ENCODE measurements at regions not wholly inside any gene's neighbourhood (a gene's known extent, or its start where the extent isn't known, plus 50 kb on each side); places are given as distances from the start of the nearest gene placed in this dataset.

GRCh38 chr19:32240316-32240715 is 105.1 kb upstream of the ZNF507 start:
- Mint-ChIP-seq H3K27ac (no peak overlapping the region), H3K9me3 (no peaks in the 10 kb centered on the region), H3K27me3 (peaks cover 6% of the 10 kb centered on the region), H3K4me3 (no peak overlapping the region), H3K4me1 (no peaks in the 10 kb centered on the region), H3K36me3 (no peaks in the 10 kb centered on the region)

GRCh38 chr19:32241306-32241705 is 104.1 kb upstream of the ZNF507 start:
- no peaks in the 10 kb centered on the region for H3K4me1 Mint-ChIP-seq
- H3K27me3 Mint-ChIP-seq, result peaks cover 6% of the 10 kb centered on the region
- no peaks in the 10 kb centered on the region for H3K9me3 Mint-ChIP-seq
- H3K36me3 Mint-ChIP-seq, result no peaks in the 10 kb centered on the region
- no peak overlapping the region for H3K27ac Mint-ChIP-seq
- no peak overlapping the region for H3K4me3 Mint-ChIP-seq

- Mint-ChIP-seq H3K9me3 (no peaks in the 10 kb centered on the region), H3K27me3 (peaks cover 6% of the 10 kb centered on the region), H3K4me3 (no peak overlapping the region), H3K27ac (no peak overlapping the region), H3K4me1 (no peaks in the 10 kb centered on the region), H3K36me3 (no peaks in the 10 kb centered on the region)
Observed at GRCh38 chr19:32241932-32242710, 103.3 kb upstream of the ZNF507 start.

GRCh38 chr19:32246006-32246405 is 99.4 kb upstream of the ZNF507 start:
- H3K4me1 Mint-ChIP-seq, result no peaks in the 10 kb centered on the region
- no peak overlapping the region for H3K4me3 Mint-ChIP-seq
- no peaks in the 10 kb centered on the region for H3K9me3 Mint-ChIP-seq
- H3K27ac Mint-ChIP-seq, result no peak overlapping the region
- H3K27me3 Mint-ChIP-seq, result peaks cover 6% of the 10 kb centered on the region
- H3K36me3 Mint-ChIP-seq, result no peaks in the 10 kb centered on the region

GRCh38 chr19:32251634-32252332 is 93.6 kb upstream of the ZNF507 start:
- no peaks in the 10 kb centered on the region for H3K9me3 Mint-ChIP-seq
- no peak overlapping the region for H3K27ac Mint-ChIP-seq

GRCh38 chr19:32252333-32252669 is 93.1 kb upstream of the ZNF507 start:
- peaks cover 7% of the 10 kb centered on the region for H3K27me3 Mint-ChIP-seq
- H3K9me3 Mint-ChIP-seq, result no peaks in the 10 kb centered on the region
- H3K4me1 Mint-ChIP-seq, result no peaks in the 10 kb centered on the region
- H3K4me3 Mint-ChIP-seq, result no peak overlapping the region
- H3K27ac Mint-ChIP-seq, result no peak overlapping the region
- no peaks in the 10 kb centered on the region for H3K36me3 Mint-ChIP-seq

More at GRCh38 chr19:32251634-32252332, 93.6 kb upstream of the ZNF507 start:
- Mint-ChIP-seq H3K4me1 (no peaks in the 10 kb centered on the region), H3K27me3 (peaks cover 7% of the 10 kb centered on the region), H3K36me3 (no peaks in the 10 kb centered on the region), H3K4me3 (no peak overlapping the region)

GRCh38 chr19:32253683-32254508 is 91.5 kb upstream of the ZNF507 start:
- H3K9me3 Mint-ChIP-seq, result no peaks in the 10 kb centered on the region
- peaks cover 7% of the 10 kb centered on the region for H3K27me3 Mint-ChIP-seq
- H3K27ac Mint-ChIP-seq, result no peak overlapping the region
- H3K4me3 Mint-ChIP-seq, result no peak overlapping the region
- no peaks in the 10 kb centered on the region for H3K4me1 Mint-ChIP-seq
- no peaks in the 10 kb centered on the region for H3K36me3 Mint-ChIP-seq

GRCh38 chr19:32254509-32254890 is 90.9 kb upstream of the ZNF507 start:
- no peaks in the 10 kb centered on the region for H3K4me1 Mint-ChIP-seq
- no peak overlapping the region for H3K27ac Mint-ChIP-seq
- peaks cover 7% of the 10 kb centered on the region for H3K27me3 Mint-ChIP-seq

GRCh38 chr19:32255536-32256295 is 89.7 kb upstream of the ZNF507 start:
- H3K36me3 Mint-ChIP-seq, result no peaks in the 10 kb centered on the region
- peaks cover 7% of the 10 kb centered on the region for H3K27me3 Mint-ChIP-seq
- no peak overlapping the region for H3K4me3 Mint-ChIP-seq
- H3K27ac Mint-ChIP-seq, result no peak overlapping the region
- no peaks in the 10 kb centered on the region for H3K9me3 Mint-ChIP-seq
- no peaks in the 10 kb centered on the region for H3K4me1 Mint-ChIP-seq

More at GRCh38 chr19:32254509-32254890, 90.9 kb upstream of the ZNF507 start:
- no peak overlapping the region for H3K4me3 Mint-ChIP-seq
- H3K9me3 Mint-ChIP-seq, result no peaks in the 10 kb centered on the region
- H3K36me3 Mint-ChIP-seq, result no peaks in the 10 kb centered on the region

- H3K9me3 Mint-ChIP-seq, result no peaks in the 10 kb centered on the region
- H3K27ac Mint-ChIP-seq, result no peak overlapping the region
- H3K27me3 Mint-ChIP-seq, result peaks cover 7% of the 10 kb centered on the region
- no peaks in the 10 kb centered on the region for H3K36me3 Mint-ChIP-seq
- no peaks in the 10 kb centered on the region for H3K4me1 Mint-ChIP-seq
- H3K4me3 Mint-ChIP-seq, result no peak overlapping the region
Observed at GRCh38 chr19:32256341-32256975, 89.0 kb upstream of the ZNF507 start.

- no peaks in the 10 kb centered on the region for H3K36me3 Mint-ChIP-seq
Observed at GRCh38 chr19:32257326-32258073, 87.9 kb upstream of the ZNF507 start.

GRCh38 chr19:32258167-32258566 is 87.2 kb upstream of the ZNF507 start:
- H3K4me1 Mint-ChIP-seq, result no peaks in the 10 kb centered on the region
- no peaks in the 10 kb centered on the region for H3K36me3 Mint-ChIP-seq
- H3K9me3 Mint-ChIP-seq, result no peaks in the 10 kb centered on the region
- H3K27me3 Mint-ChIP-seq, result peaks cover 7% of the 10 kb centered on the region
- H3K27ac Mint-ChIP-seq, result no peak overlapping the region
- no peak overlapping the region for H3K4me3 Mint-ChIP-seq

More at GRCh38 chr19:32257326-32258073, 87.9 kb upstream of the ZNF507 start:
- no peak overlapping the region for H3K27ac Mint-ChIP-seq
- peaks cover 7% of the 10 kb centered on the region for H3K27me3 Mint-ChIP-seq
- no peaks in the 10 kb centered on the region for H3K9me3 Mint-ChIP-seq
- H3K4me3 Mint-ChIP-seq, result no peak overlapping the region
- H3K4me1 Mint-ChIP-seq, result no peaks in the 10 kb centered on the region

GRCh38 chr19:32264568-32264967 is 80.8 kb upstream of the ZNF507 start:
- Mint-ChIP-seq H3K9me3 (no peaks in the 10 kb centered on the region), H3K36me3 (no peaks in the 10 kb centered on the region), H3K4me1 (no peaks in the 10 kb centered on the region), H3K4me3 (no peak overlapping the region), H3K27ac (no peak overlapping the region), H3K27me3 (peaks cover 6% of the 10 kb centered on the region)

GRCh38 chr19:32265995-32266394 is 79.4 kb upstream of the ZNF507 start:
- no peaks in the 10 kb centered on the region for H3K36me3 Mint-ChIP-seq
- no peaks in the 10 kb centered on the region for H3K4me1 Mint-ChIP-seq
- no peaks in the 10 kb centered on the region for H3K9me3 Mint-ChIP-seq

More at GRCh38 chr19:32265995-32266394, 79.4 kb upstream of the ZNF507 start:
- Mint-ChIP-seq H3K27me3 (peaks cover 6% of the 10 kb centered on the region), H3K27ac (no peak overlapping the region), H3K4me3 (no peak overlapping the region)
